ENCODE measurements at regions not wholly inside any gene's neighbourhood (a gene's known extent, or its start where the extent isn't known, plus 50 kb on each side); places are given as distances from the start of the nearest gene placed in this dataset.

DNA sequence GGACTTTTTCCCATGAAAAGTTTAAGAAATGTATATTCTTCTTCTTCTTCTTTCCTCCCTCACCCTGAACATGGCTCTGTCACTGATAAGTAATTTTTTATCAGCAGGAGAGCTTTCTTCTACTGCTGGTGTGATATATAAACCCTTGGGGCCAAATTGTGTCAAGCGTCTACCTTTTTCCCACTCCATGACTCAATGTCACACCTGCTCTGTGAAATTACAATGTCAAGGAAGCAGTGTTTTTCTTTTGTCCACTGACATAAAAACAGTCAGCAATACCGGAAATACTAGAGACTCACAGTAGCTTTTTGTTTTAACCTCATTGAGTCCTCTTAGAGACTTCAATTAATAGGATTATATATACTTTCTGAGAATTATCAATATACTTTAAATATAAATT lies 416.2 kb upstream of the ADGRL4 start:
- TF ChIP-seq, protein P1, sequence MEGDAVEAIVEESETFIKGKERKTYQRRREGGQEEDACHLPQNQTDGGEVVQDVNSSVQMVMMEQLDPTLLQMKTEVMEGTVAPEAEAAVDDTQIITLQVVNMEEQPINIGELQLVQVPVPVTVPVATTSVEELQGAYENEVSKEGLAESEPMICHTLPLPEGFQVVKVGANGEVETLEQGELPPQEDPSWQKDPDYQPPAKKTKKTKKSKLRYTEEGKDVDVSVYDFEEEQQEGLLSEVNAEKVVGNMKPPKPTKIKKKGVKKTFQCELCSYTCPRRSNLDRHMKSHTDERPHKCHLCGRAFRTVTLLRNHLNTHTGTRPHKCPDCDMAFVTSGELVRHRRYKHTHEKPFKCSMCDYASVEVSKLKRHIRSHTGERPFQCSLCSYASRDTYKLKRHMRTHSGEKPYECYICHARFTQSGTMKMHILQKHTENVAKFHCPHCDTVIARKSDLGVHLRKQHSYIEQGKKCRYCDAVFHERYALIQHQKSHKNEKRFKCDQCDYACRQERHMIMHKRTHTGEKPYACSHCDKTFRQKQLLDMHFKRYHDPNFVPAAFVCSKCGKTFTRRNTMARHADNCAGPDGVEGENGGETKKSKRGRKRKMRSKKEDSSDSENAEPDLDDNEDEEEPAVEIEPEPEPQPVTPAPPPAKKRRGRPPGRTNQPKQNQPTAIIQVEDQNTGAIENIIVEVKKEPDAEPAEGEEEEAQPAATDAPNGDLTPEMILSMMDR (IDR thresholded peaks at IDR 0.05), result no peak
- H3K36me3 ChIP-seq, result no peaks in the 10 kb centered on the region
- H3K27ac ChIP-seq, result no peak overlapping the region
- intact Hi-C loops (cut with DNase I; ENCODE audit: low total_unique reads), result no loop called here
- H3K9me3 ChIP-seq, result no peaks in the 10 kb centered on the region
- no peak for DNase-seq
- no peak overlapping the region for H3K4me3 ChIP-seq
- H3K27me3 ChIP-seq, result no peaks in the 10 kb centered on the region
- no peaks in the 10 kb centered on the region for H3K4me1 ChIP-seq

DNA sequence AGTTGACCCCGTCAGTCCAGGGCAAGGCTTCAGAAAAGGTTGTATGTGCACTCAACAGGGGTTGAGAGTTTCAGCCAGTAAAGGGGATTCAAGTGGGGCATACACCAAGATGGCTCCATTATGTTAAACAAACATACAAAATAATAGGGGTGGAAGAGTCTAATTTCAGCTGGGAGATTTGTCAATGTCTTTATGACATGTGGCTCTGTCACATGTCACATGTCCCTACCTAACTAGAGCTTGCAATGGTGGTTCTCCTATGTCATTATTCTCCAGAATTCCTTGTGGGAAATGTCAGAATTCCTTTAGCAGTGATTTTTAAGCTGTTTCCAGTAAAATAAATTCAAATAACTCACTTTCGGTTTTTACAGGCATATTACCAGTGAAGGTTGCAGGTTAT lies 392.0 kb upstream of the ADGRL4 start:
- no peaks in the 10 kb centered on the region for H3K36me3 ChIP-seq
- no peak for DNase-seq

DNA sequence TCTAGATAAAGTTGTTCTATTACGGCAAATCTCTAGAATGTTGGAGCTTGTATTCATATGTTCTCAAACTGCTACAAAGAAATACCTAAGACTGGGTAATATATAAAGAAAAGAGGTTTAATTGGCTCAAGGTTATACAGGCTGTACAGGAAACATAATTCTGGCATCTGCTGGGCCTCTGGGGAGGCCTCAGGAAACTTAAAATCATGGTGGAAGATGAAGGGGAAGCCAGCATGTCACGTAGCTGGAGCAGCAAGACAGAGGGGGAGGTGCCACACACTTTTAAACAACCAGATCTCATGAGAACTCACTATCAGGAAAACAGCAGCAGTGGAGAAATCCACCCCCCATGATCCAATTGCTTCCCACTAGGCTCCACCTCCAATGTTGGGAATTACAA lies 390.4 kb upstream of the ADGRL4 start:
- DNase-seq, result no peak
- TF ChIP-seq, protein P1 (IDR thresholded peaks at IDR 0.05), result no peak
- Histone ChIP-seq H3K27ac (no peak overlapping the region), H3K27me3 (no peaks in the 10 kb centered on the region), H3K36me3 (no peaks in the 10 kb centered on the region), H3K4me1 (no peaks in the 10 kb centered on the region), H3K9me3 (no peaks in the 10 kb centered on the region), H3K4me3 (no peak overlapping the region)
- intact Hi-C loops (cut with DNase I; ENCODE audit: low total_unique reads), result no loop called here

More for the DNA sequence above, 392.0 kb upstream of the ADGRL4 start:
- no peaks in the 10 kb centered on the region for H3K9me3 ChIP-seq
- TF ChIP-seq, protein P1 (IDR thresholded peaks at IDR 0.05), result no peak
- no peak overlapping the region for H3K4me3 ChIP-seq
- intact Hi-C loops (cut with DNase I; ENCODE audit: low total_unique reads), result no loop called here
- no peaks in the 10 kb centered on the region for H3K27me3 ChIP-seq
- no peaks in the 10 kb centered on the region for H3K4me1 ChIP-seq
- H3K27ac ChIP-seq, result no peak overlapping the region

DNA sequence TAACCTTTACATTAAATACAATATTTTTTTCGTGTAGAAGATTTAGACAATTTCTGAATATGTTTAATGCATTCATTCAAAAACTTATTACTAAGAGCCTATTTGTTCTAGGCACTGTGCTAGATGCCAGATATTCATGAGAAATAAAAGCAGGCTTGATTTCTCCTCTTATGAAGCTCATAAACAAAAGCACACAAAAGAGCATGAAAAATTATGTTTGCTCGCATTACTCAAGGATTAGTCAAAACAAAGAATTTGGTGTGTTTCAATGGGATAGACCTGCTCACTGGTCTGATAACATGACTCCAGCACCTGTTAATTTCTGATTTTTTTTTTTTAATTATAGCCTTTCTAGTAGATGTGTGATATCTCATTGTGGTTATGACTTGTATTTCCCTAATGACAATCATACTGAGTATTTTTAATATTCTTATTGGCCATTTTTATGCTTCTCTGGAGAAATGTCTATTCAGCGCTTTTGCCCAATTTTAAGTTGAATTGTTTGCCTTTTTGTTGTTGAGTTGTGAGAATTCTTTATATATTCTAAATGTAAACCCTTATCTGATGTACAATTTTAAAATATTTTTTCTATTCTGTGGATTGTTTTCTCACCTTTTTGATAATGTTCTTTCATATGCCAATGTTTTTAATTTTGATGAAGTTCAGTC lies 382.3 kb upstream of the ADGRL4 start:
- Histone ChIP-seq H3K4me3 (no peak overlapping the region), H3K4me1 (no peaks in the 10 kb centered on the region), H3K27ac (no peak overlapping the region), H3K27me3 (no peaks in the 10 kb centered on the region), H3K9me3 (no peaks in the 10 kb centered on the region), H3K36me3 (no peaks in the 10 kb centered on the region)
- TF ChIP-seq, protein P1 (IDR thresholded peaks at IDR 0.05), result no peak
- intact Hi-C loops (cut with DNase I; ENCODE audit: low total_unique reads), result no loop called here
- DNase-seq, result no peak

DNA sequence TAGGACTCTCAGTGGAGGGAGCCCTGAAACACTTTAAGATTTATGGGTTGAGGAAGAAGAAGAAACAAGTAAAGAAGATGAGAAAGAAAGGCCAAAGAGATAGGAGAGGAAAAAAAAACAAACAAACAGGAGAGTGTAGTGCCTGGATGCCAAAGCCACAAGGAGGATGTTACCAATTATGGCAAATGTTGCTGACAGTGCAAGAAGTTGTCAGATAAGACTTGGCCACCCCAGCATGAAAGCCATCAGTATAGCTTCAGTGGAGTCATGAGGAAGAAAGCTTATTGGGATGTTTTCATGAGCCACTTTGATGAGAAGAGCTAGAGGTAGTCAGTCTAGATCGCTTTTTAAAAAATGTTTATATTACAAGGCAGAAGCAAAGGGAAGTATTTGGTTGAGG lies 380.2 kb upstream of the ADGRL4 start:
- H3K4me3 ChIP-seq, result no peak overlapping the region
- H3K4me1 ChIP-seq, result no peaks in the 10 kb centered on the region
- intact Hi-C loops (cut with DNase I; ENCODE audit: low total_unique reads), result no loop called here
- H3K27ac ChIP-seq, result no peak overlapping the region
- TF ChIP-seq, protein P1 (IDR thresholded peaks at IDR 0.05), result no peak
- no peaks in the 10 kb centered on the region for H3K36me3 ChIP-seq
- H3K27me3 ChIP-seq, result no peaks in the 10 kb centered on the region
- DNase-seq, result no peak
- no peaks in the 10 kb centered on the region for H3K9me3 ChIP-seq

DNA sequence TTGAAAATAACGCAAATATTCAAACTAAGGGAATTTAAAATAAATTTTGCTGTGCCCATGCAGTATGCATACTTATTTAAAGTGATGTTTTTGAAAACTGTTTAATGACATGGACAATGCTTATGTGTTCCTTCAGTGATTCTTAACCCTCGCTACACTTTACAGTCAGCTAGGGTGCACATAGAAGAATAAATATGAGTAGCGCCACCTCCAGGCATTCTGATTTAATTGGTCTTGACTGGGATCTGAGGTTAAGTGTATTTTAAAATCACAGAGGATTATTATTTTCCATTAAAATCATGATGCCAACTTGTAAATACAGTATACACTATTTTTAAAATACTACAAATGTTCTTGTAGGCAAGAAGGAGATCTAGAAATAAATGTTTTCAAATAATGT lies 373.5 kb upstream of the ADGRL4 start:
- no peak overlapping the region for H3K27ac ChIP-seq
- H3K36me3 ChIP-seq, result no peaks in the 10 kb centered on the region
- H3K9me3 ChIP-seq, result no peaks in the 10 kb centered on the region
- intact Hi-C loops (cut with DNase I; ENCODE audit: low total_unique reads), result no loop called here
- no peaks in the 10 kb centered on the region for H3K27me3 ChIP-seq
- no peak overlapping the region for H3K4me3 ChIP-seq
- TF ChIP-seq, protein P1 (IDR thresholded peaks at IDR 0.05), result no peak
- no peaks in the 10 kb centered on the region for H3K4me1 ChIP-seq
- DNase-seq, result no peak

All from tibial artery (tissue), 4 donors.